NOMO-1 (cell line): ENCODE measurements at regions not wholly inside any gene's neighbourhood (a gene's known extent, or its start where the extent isn't known, plus 50 kb on each side); places are given as distances from the start of the nearest gene placed in this dataset.
"Not testable (repeated sequence)": the region's sequence is repeated elsewhere in the genome, so short reads cannot be mapped to it uniquely, and the experiment has no call there.

Source experiments
- DNase-seq, 2 experiments: peaks; one replicate each; lab custom pipeline; 2025; ENCODE audit not compliant: unreplicated experiment in 2 of 2; lab: John Stamatoyannopoulos, UW

GRCh38 chr15:59835776-59836175 is 146.7 kb upstream of the BNIP2 start:
- no peak for DNase-seq

GRCh38 chr15:59834528-59834927 is 145.4 kb upstream of the BNIP2 start:
- DNase-seq = no peak

DNA sequence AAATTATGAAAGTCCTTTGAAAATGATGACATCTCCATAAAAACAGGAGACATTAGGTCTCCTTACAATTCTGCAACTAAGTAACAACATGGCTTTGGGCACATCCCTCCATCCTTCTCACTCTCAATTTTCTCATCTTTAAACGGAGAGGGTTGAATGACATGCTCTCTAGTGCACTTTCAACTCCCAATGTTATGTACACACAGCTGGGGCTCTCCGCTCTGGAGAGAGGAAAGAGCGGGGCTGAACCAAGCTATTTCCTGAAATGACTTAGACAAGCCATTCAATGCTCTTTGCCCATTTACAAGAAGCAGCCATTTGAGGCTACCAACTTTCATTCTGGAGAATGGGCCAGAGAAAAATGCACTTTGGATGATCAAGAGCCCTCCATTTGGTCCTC is 144.2 kb upstream of the BNIP2 start:
- DNase-seq = no peak

- no peak for DNase-seq
Observed at GRCh38 chr15:59830873-59831272, 141.8 kb upstream of the BNIP2 start.

GRCh38 chr15:59830098-59830497 is 141.0 kb upstream of the BNIP2 start:
- no peak for DNase-seq

GRCh38 chr15:59828861-59829260 is 139.7 kb upstream of the BNIP2 start:
- no peak for DNase-seq

- no peak for DNase-seq
Observed at GRCh38 chr15:59828263-59828662, 139.1 kb upstream of the BNIP2 start.

- DNase-seq = no peak
Observed at GRCh38 chr15:59825901-59826300, 136.8 kb upstream of the BNIP2 start.

DNA sequence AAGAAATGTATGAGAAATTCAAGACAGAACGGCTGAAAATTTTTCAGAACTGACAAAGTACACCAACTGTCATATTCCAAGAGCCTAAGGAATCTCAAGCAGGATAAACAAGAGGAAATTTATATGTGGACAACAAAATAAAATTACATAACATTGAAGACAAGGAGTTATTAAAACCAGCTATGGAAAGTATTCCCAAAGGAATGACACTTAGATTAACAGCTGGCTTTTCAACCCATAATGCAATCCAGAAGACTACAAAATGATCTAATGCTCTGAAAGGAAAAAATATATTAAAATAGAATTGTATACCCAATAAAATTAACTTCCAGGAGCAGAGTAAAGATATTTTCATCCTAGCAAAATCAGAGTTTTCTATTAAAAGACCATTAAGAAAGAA is 132.2 kb upstream of the BNIP2 start:
- DNase-seq = no peak

GRCh38 chr15:59819092-59819491 is 130.0 kb upstream of the BNIP2 start:
- DNase-seq = no peak

DNA sequence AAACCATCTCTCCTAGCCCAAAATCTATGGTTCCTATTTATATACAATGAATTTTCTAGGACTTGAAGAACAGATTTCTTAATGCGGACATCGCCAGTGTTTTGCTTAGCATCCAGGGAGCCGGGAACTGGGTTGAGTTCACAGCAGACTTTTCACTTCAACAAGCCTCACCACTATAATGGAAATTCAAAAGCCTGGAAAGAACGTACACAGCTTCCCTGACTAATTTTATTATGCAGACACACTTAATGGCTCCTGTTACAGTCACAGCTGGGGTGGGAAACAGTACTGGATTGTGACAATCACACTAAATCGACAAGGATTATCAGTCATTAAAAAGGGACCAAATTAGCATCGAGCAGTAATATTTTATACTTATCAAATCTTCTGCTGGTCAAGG is 129.2 kb upstream of the BNIP2 start:
- DNase-seq = no peak

DNA sequence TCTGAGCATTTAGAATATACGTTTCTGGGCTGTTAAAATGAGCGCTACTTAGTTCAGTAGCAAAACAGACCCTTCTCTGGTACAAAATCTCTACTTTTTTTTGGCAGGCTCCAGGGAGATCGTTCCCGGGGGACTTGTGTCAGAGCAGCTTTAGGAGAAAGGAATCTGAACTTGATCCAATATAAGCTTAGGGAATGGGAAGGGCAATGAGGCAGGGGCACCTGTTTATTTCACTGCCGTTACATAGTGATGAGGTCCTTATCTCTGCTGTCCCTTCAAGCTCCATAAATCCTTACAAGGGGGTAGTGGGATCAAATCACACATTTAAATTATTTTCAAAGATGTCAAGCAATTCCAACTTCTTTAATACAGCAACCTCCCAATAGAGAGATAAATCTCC is 128.7 kb upstream of the BNIP2 start:
- DNase-seq = no peak

DNA sequence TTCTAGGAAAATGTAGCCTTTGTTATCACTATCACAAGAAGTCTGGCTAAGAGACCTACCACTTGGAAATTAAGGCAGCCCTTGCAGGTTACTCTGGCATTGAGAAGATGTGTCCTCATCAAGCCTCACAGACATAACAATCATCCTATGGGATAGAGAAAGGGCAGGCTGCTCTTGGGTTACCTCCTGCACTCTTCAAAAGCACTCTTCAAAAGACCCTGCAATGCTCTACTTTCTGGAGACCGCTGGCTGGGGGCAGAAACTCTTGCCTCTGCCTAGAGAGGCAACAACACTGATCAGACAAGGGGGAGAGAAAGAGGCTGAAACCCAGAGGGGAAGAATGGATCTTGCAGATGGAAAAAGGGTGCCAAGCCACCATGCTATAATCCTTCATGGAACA is 127.9 kb upstream of the BNIP2 start:
- no peak for DNase-seq

DNA sequence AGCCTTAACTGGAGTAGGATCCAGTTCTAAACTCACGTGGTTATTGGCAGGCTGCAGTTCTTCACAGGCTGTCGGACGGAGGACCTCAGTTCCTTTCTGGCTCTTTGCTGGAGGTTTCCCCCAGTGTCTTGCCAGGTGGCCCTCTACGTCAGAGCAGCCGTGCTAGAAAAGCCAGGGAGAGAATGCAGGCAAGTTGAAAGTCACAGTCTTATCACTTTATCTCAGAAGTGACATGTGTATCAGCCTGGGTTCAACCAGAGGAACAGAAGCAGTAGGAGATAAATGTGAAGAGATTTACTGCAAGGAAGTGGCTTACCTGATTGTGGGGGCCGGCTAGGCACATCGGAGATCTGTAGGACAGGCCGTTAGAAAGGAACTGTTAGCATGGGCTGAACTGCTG is 125.3 kb upstream of the BNIP2 start:
- DNase-seq = no peak

GRCh38 chr15:59812889-59813288 is 123.8 kb upstream of the BNIP2 start:
- DNase-seq = no peak

- DNase-seq = no peak
Observed at GRCh38 chr15:59812250-59812870, 123.2 kb upstream of the BNIP2 start.

- DNase-seq = not testable (repeated sequence)
Observed at GRCh38 chr15:59803293-59803966, 114.3 kb upstream of the BNIP2 start.

- no peak for DNase-seq
Observed at GRCh38 chr15:59801649-59802048, 112.5 kb upstream of the BNIP2 start.

- no peak for DNase-seq
Observed at GRCh38 chr15:59798605-59798917, 109.4 kb upstream of the BNIP2 start.

GRCh38 chr15:59797756-59798604 is 108.9 kb upstream of the BNIP2 start:
- DNase-seq = no peak

- DNase-seq = no peak
Observed at GRCh38 chr15:59794229-59794886, 105.2 kb upstream of the BNIP2 start.

- no peak for DNase-seq
Observed at GRCh38 chr15:59792359-59792758, 103.2 kb upstream of the BNIP2 start.
